COLO829 (cell line): ENCODE measurements at regions not wholly inside any gene's neighbourhood (a gene's known extent, or its start where the extent isn't known, plus 50 kb on each side); places are given as distances from the start of the nearest gene placed in this dataset.
"Not testable (repeated sequence)": the region's sequence is repeated elsewhere in the genome, so short reads cannot be mapped to it uniquely, and the experiment has no call there.

Source experiments
- DNase-seq: peaks from one replicate; pipeline ENCODE4 v3.0.0; 2012; ENCODE audit warnings: low spot score

DNA sequence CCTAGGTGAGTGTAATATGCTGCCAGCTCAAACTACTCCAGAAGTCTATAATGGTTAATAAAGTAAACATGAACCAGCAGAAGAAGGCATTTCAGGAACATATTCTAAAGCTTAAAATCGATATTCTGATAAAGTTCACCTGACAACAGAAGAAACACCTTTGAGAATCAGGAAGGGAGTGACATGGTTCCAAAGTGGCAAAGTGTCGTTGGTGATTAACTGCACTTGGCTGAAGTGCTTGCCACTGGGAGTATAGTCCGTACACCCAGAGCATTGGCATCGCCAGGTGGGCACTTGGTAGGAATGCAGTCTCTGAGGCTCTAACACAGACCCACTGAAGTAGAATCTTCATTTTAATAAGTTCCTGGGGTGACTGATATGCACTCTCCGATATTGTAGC, 76.0 kb upstream of the H2AZ1 start:
- DNase-seq: no peak

DNA sequence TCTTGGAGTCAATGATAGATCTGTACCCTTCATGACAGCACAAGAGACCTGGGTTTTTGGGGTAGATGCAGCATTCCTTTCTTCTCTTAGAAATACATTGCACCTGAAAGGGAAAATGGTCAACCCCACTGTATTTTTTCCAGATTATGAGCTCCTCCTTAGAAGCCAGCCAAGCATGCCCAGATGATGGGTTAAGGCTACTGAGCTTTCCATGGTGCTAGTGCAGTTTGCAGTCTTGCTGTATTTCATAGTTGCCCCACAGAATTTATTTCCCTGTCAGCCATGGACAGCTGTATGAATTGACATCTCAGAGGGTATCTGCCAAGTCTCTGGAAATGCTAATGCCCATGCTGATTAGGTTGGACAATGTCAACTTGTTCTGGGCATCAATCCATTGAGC, 73.7 kb upstream of the H2AZ1 start:
- DNase-seq: no peak

DNA sequence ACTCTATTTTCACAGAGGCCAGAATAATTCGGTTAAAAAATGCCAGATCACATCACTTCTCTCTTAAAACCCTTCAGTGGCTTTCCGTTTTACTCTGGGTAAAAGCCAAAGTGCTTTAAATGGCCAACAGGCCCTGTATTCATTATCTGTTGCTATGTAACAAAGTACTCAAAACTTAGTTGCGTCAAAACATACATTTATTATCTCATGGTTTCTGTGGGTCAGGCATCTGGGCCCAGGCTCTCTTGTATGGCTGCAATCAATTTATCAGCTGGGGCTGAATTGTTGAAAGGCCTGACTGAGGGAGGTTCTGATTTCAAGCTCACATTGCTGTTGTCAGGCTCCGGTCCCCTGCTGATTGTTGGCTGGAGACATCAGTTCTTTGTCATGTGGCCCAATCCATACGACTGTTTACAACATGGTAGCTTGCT, 72.7 kb upstream of the H2AZ1 start:
- DNase-seq: no peak

DNA sequence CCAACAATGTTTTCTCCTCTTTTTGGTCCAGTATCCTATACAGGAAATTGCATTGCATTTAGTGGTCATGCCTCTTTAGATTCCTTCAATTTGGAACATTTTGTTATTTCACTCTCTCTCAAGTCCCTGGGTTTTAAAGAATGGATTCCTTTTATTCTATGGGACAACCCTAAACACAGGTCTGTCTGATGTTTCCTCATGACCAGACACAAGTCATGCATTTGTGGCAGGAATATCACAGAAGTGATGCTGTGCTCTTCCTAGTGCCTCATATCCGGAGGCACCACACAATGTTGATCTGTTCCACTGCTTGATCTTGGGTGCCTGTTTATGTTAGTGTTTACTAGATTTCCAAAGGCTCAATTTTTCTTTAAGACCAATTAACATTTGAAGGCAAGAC, 69.7 kb upstream of the H2AZ1 start:
- DNase-seq: no peak

DNA sequence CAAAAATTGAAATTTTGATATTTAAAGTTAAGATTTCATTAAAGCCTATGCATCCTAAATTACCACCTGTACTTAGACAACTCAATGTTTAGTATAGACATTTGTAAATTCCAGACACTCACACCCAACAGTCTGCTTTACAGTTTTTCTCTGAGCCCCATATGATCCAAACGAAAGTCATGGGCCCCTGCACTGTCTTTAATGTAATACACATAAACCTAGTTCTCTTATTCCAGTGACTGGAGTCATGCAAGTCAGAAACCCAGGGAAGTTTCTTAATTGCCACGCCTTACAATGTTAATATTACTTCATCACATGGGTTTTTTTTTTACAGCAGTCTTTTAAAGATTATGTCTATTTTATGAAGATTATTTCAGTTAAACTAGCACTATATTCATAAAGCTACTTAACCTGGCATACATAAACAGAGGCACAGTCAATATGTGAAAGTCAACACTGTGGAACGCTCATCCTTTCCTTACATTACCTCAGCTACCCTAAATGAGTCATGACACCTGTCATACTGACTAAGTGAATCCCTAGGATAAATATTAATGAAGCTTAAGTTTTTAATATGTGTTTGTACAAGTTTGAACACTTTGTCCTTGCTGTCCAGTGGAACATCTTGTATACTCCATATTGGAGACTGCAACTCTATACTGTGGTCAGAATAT, 67.7 kb upstream of the H2AZ1 start:
- no peak for DNase-seq

DNA sequence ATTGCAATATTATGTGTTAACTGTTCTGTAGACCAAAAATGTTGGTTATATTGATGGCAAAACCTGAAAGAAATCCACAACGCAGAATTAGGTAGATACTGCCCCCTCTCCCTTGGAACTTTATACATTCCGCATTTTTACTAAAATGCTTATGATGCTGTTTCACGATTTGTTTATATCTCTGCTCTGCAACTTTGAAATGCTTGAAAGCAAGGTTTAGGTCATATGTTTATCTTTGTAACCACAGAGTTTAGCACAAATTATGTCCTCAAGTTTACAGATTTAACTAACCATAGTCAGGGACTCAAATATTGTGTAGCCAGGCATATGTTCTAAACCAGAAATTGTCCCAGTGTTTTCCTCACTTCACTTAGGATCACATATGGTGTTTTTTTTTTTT, 66.1 kb upstream of the H2AZ1 start:
- DNase-seq: no peak

DNA sequence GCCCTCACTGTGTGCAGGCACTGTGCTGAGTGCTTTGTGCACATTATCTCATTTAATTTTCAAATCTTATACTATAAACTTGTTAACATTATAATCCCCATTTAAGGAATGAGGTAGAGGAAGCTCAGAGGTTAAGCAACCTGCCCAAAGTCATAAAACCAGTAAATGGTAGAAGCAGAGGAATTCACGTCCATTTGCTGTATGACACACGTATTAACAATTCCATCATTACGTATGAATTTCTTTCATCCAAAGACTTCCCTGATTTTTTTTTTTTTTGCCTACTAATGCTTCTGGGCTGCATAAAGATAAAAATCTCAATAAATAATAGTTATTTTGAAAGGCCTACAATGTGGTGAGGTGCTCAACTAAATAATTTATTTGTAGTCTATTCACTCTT, 64.5 kb upstream of the H2AZ1 start:
- no peak for DNase-seq

DNA sequence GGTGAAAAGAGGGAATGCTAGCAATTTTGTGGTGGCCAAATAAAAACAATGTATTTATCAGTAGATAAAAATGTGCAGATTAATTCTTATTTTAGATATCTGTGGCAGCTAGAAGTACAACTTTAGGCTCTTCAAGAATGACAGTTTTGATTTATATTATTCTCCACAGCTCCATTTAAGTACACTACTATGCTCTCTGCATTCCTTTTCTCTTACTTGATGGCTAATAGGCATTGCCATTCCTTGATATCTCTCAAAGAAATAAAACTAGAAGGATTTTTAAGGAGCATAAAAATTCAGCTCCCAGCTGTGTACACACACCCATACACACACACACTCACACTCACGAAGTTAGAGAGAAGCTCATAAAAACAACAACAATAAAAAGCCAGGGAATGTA, 59.4 kb upstream of the H2AZ1 start:
- DNase-seq: no peak

DNA sequence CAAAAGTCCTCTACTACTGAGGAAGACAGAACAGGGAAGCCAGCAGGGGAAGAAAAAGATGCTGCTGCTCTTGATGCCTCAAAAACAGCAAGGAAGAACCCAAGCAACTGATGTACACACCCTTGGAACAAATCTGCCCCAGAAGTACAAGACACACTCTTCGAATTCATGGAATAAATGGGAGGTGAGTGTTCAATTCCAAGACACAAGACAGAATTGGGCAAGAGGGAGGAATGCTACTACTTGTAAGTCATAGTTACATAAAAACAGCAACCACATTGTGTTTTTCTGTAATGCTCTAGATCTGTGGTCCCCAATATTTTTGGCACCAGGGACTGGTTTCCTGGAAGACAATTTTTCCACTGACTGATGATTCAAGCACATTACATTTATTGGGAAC, 58.0 kb upstream of the H2AZ1 start:
- no peak for DNase-seq

DNA sequence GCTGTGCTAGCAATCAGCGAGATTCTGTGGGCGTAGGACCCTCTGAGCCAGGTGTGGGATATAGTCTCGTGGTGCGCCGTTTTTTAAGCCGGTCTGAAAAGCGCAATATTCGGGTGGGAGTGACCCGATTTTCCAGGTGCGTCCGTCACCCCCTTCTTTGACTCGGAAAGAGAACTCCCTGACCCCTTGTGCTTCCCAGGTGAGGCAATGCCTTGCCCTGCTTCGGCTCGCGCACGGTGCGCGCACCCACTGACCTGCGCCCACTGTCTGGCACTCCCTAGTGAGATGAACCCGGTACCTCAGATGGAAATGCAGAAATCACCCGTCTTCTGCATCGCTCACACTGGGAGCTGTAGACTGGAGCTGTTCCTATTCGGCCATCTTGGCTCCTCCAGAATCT, 56.1 kb upstream of the H2AZ1 start:
- not testable (repeated sequence) for DNase-seq
